C4-2B (cell line): ENCODE measurements at regions not wholly inside any gene's neighbourhood (a gene's known extent, or its start where the extent isn't known, plus 50 kb on each side); places are given as distances from the start of the nearest gene placed in this dataset.

Experiments used
- H3K27ac ChIP-seq: fragments of 450-650 bp; 2 replicates; pipeline ENCODE4 v1.5.1; 2017
- CTCF ChIP-seq: fragments of 450-650 bp; conservative IDR thresholded peaks from 2 replicates; pipeline ENCODE4 v1.5.1; 2017; ENCODE audit warnings: mild to moderate bottlenecking
- ZFX ChIP-seq: fragments of 450-650 bp; IDR thresholded peaks from 2 replicates; pipeline ENCODE4 v1.6.1; 2017

- TF ChIP-seq ZFX = no peak
- no peak for TF ChIP-seq CTCF
- H3K27ac ChIP-seq = no peak overlapping the region
Observed at GRCh38 chr11:131279654-131280384, 90.6 kb upstream of the NTM start.

GRCh38 chr11:131281316-131281715, 89.1 kb upstream of the NTM start:
- TF ChIP-seq ZFX (no peak), CTCF (no peak)
- no peak overlapping the region for H3K27ac ChIP-seq

- TF ChIP-seq CTCF (no peak), ZFX (no peak)
- H3K27ac ChIP-seq = no peak overlapping the region
Observed at GRCh38 chr11:131284041-131284440, 86.4 kb upstream of the NTM start.

- TF ChIP-seq CTCF (no peak), ZFX (no peak)
- H3K27ac ChIP-seq = no peak overlapping the region
Observed at GRCh38 chr11:131288521-131289091, 81.8 kb upstream of the NTM start.

- no peak for TF ChIP-seq ZFX
- no peak overlapping the region for H3K27ac ChIP-seq
Observed at GRCh38 chr11:131290185-131290584, 80.2 kb upstream of the NTM start.

- H3K27ac ChIP-seq = no peak overlapping the region
- no peak for TF ChIP-seq CTCF
- no peak for TF ChIP-seq ZFX
Observed at GRCh38 chr11:131295986-131296385, 74.4 kb upstream of the NTM start.

GRCh38 chr11:131297441-131297840, 73.0 kb upstream of the NTM start:
- H3K27ac ChIP-seq = no peak overlapping the region
- TF ChIP-seq ZFX (no peak), CTCF (no peak)
